ENCODE measurements at regions not wholly inside any gene's neighbourhood (a gene's known extent, or its start where the extent isn't known, plus 50 kb on each side); places are given as distances from the start of the nearest gene placed in this dataset.
A peak's percentile ranks its signal among the peaks of the same experiment; 100 is the strongest.
"Not testable (repeated sequence)": the region's sequence is repeated elsewhere in the genome, so short reads cannot be mapped to it uniquely, and the experiment has no call there.

DNA sequence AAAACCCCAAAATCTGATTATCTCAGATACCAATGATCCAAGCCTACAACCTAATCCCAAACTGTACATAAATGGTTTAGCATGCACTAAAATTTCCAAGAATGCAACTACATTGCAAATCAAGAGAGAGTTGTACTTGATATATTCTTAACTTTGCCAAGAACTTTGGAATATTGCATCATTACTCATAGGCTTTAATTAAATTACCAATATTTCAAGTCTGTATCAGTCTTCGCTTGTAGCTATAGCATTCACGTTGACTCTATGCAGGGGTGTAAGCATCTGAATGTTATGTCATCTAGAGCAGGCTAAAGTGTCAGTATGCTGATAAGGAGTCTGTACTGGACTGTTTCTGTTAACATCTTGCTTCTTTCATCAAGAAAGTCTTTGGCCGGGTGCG, 56.3 kb downstream of the FOXI3 start:
- Mint-ChIP-seq H3K27ac (no peak overlapping the region), H3K4me3 (no peak overlapping the region), H3K27me3 (ENCODE audit: insufficient read depth) (peaks cover 5% of the 10 kb centered on the region), H3K9me3 (no peaks in the 10 kb centered on the region), H3K4me1 (no peaks in the 10 kb centered on the region), H3K36me3 (ENCODE audit: low read depth) (no peaks in the 10 kb centered on the region)
- no peaks in the 10 kb centered on the region for H3K4me1 ChIP-seq (ENCODE audit: control insufficient read depth, insufficient read depth, low read length)
- H3K27ac ChIP-seq (ENCODE audit: low read depth, low read length): no peak overlapping the region
- no peak for DNase-seq
- no peaks in the 10 kb centered on the region for H3K27me3 ChIP-seq (ENCODE audit: control insufficient read depth, insufficient read depth, low read length, poor library complexity, severe bottlenecking)
- TF ChIP-seq, protein P1, sequence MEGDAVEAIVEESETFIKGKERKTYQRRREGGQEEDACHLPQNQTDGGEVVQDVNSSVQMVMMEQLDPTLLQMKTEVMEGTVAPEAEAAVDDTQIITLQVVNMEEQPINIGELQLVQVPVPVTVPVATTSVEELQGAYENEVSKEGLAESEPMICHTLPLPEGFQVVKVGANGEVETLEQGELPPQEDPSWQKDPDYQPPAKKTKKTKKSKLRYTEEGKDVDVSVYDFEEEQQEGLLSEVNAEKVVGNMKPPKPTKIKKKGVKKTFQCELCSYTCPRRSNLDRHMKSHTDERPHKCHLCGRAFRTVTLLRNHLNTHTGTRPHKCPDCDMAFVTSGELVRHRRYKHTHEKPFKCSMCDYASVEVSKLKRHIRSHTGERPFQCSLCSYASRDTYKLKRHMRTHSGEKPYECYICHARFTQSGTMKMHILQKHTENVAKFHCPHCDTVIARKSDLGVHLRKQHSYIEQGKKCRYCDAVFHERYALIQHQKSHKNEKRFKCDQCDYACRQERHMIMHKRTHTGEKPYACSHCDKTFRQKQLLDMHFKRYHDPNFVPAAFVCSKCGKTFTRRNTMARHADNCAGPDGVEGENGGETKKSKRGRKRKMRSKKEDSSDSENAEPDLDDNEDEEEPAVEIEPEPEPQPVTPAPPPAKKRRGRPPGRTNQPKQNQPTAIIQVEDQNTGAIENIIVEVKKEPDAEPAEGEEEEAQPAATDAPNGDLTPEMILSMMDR (conservative IDR thresholded peaks at IDR 0.05): no peak
- no peak overlapping the region for H3K4me3 ChIP-seq (ENCODE audit: low read length)
- no peak overlapping the region for H3K9ac ChIP-seq (ENCODE audit: extremely low read depth, low read length, poor library complexity, severe bottlenecking)
- no peaks in the 10 kb centered on the region for H3K36me3 ChIP-seq (ENCODE audit: control insufficient read depth, insufficient read depth, low read length)
- 91 to 93% methylated on average over 4 of the region's 4 CpGs for WGBS, 2 experiments (ENCODE audit: insufficient coverage in 1 of 2, insufficient read length in 1 of 2)
- no peaks in the 10 kb centered on the region for H3K9me3 ChIP-seq (ENCODE audit: control insufficient read depth, low read length)

DNA sequence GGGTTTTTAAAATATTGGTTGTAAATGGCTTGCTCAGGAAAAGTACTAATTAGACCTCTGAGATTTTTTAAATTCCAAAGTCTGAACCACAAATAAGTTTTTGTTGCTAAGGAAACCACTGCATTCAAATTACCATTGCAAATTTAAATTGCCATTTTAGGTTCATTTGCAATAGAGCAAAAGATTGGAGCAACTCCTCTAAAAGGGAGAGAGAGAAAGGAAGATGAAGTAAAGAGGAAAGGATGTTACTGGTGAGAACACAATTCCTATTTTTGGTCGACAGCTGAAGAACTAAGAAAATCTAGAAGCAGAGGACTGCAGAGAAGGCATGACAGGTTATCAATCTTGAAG, 74.9 kb downstream of the FOXI3 start:
- no peak overlapping the region for H3K9ac ChIP-seq (ENCODE audit: extremely low read depth, low read length, poor library complexity, severe bottlenecking)
- DNase-seq: no peak
- Mint-ChIP-seq H3K27ac (peak overlapping the region; percentile 28), H3K36me3 (ENCODE audit: low read depth) (no peaks in the 10 kb centered on the region), H3K4me3 (no peak overlapping the region), H3K4me1 (no peaks in the 10 kb centered on the region), H3K27me3 (ENCODE audit: insufficient read depth) (peaks cover 3% of the 10 kb centered on the region), H3K9me3 (peaks cover 3% of the 10 kb centered on the region)
- 17 to 70% methylated on average over 1 of the region's 1 CpG for WGBS, 2 experiments (ENCODE audit: insufficient coverage in 1 of 2, insufficient read length in 1 of 2)
- H3K27ac ChIP-seq (ENCODE audit: low read depth, low read length): no peak overlapping the region
- H3K36me3 ChIP-seq (ENCODE audit: control insufficient read depth, insufficient read depth, low read length): no peaks in the 10 kb centered on the region
- no peaks in the 10 kb centered on the region for H3K4me1 ChIP-seq (ENCODE audit: control insufficient read depth, insufficient read depth, low read length)
- H3K27me3 ChIP-seq (ENCODE audit: control insufficient read depth, insufficient read depth, low read length, poor library complexity, severe bottlenecking): no peaks in the 10 kb centered on the region
- H3K9me3 ChIP-seq (ENCODE audit: control insufficient read depth, low read length): no peaks in the 10 kb centered on the region
- TF ChIP-seq, protein P1 (conservative IDR thresholded peaks at IDR 0.05): no peak
- H3K4me3 ChIP-seq (ENCODE audit: low read length): no peak overlapping the region

DNA sequence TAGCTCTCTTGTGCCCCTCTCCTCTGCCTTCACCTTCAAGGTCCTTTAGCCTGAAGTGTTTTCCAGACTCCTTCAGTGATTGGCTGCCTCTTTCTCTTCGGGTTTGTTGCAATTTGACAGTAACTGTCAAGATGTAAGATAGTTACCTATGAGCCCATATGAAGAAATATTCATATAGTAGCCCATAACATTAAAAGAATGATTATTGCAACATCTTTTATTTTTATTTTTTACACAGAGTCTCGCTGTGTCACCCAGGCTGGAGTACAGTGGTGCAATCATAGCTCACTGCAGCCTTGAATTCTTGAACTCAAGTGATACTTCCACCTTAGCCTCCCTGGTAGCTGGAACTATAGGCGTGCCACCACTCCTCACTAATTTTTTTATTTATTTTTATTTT, 80.5 kb downstream of the FOXI3 start:
- Mint-ChIP-seq H3K4me3 (no peak overlapping the region), H3K27me3 (ENCODE audit: insufficient read depth) (peaks cover 3% of the 10 kb centered on the region), H3K27ac (no peak overlapping the region), H3K4me1 (no peaks in the 10 kb centered on the region), H3K9me3 (no peaks in the 10 kb centered on the region), H3K36me3 (ENCODE audit: low read depth) (no peaks in the 10 kb centered on the region)
- H3K9ac ChIP-seq (ENCODE audit: extremely low read depth, low read length, poor library complexity, severe bottlenecking): no peak overlapping the region
- H3K36me3 ChIP-seq (ENCODE audit: control insufficient read depth, insufficient read depth, low read length): no peaks in the 10 kb centered on the region
- no peaks in the 10 kb centered on the region for H3K9me3 ChIP-seq (ENCODE audit: control insufficient read depth, low read length)
- WGBS, 2 experiments (ENCODE audit: insufficient coverage in 1 of 2, insufficient read length in 1 of 2): 96% methylated on average over 2 of the region's 3 CpGs; no CpG with 5 or more reads in 1 of the 2 experiments
- no peak overlapping the region for H3K4me3 ChIP-seq (ENCODE audit: low read length)
- no peaks in the 10 kb centered on the region for H3K4me1 ChIP-seq (ENCODE audit: control insufficient read depth, insufficient read depth, low read length)
- TF ChIP-seq, protein P1 (conservative IDR thresholded peaks at IDR 0.05): no peak
- no peak overlapping the region for H3K27ac ChIP-seq (ENCODE audit: low read depth, low read length)
- H3K27me3 ChIP-seq (ENCODE audit: control insufficient read depth, insufficient read depth, low read length, poor library complexity, severe bottlenecking): no peaks in the 10 kb centered on the region
- no peak for DNase-seq

DNA sequence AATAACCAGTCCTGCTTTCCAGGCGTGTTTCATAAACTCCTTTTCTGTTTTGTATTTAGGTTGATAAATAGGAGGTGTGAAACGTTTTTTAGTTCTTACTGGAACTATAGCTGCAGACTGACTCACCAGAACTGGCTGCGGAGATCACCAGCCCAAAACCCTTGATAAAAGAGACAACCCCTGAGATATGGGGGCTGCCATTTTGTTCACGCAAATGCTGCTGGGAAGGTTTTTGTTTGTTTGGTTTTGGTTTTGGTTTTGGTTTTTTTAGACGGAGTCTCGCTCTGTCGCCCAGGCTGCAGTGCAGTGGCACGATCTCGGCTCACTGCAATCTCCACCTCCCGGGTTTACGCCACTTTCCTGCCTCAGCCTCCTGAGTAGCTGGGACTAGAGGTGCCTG, 87.1 kb downstream of the FOXI3 start:
- not testable (repeated sequence) for H3K4me1 ChIP-seq (ENCODE audit: control insufficient read depth, insufficient read depth, low read length); H3K27ac Mint-ChIP-seq; H3K27ac ChIP-seq (ENCODE audit: low read depth, low read length); H3K36me3 ChIP-seq (ENCODE audit: control insufficient read depth, insufficient read depth, low read length); DNase-seq; H3K27me3 Mint-ChIP-seq (ENCODE audit: insufficient read depth); H3K36me3 Mint-ChIP-seq (ENCODE audit: low read depth); H3K9me3 ChIP-seq (ENCODE audit: control insufficient read depth, low read length); H3K4me3 Mint-ChIP-seq; H3K27me3 ChIP-seq (ENCODE audit: control insufficient read depth, insufficient read depth, low read length, poor library complexity, severe bottlenecking); H3K4me3 ChIP-seq (ENCODE audit: low read length); H3K4me1 Mint-ChIP-seq; H3K9me3 Mint-ChIP-seq; H3K9ac ChIP-seq (ENCODE audit: extremely low read depth, low read length, poor library complexity, severe bottlenecking)
- WGBS, 2 experiments (ENCODE audit: insufficient coverage in 1 of 2, insufficient read length in 1 of 2): 89 to 95% methylated on average over 10 to 11 of the region's 11 CpGs

Measured in endodermal cell (in vitro differentiated cells).